GM13977 (cell line): ENCODE measurements at regions not wholly inside any gene's neighbourhood (a gene's known extent, or its start where the extent isn't known, plus 50 kb on each side); places are given as distances from the start of the nearest gene placed in this dataset.

Experiments
- DNase-seq: peaks from one replicate; pipeline ENCODE4 v3.0.0; 2012; ENCODE audit warnings: low spot score
- CTCF ChIP-seq: IDR thresholded peaks from 2 replicates; pipeline ENCODE4 v1.5.1; 2012; ENCODE audit warnings: mild to moderate bottlenecking, control low read depth; ENCODE audit not compliant: insufficient read depth; ENCODE audit errors: extremely low read depth, missing control alignments
- in situ Hi-C: fragments of 300-500 bp; cut with MboI; formaldehyde crosslinking; loops from one replicate; pipeline ENCODE4 v1.12.0; 2022; ENCODE audit warnings: low sequenced_read_pairs, low pct_unique_long_range_greater_than_20kb, mixed read lengths, inconsistent platforms; ENCODE audit not compliant: unreplicated experiment

- in situ Hi-C loops = no loop called here
- TF ChIP-seq CTCF = no peak
- DNase-seq = no peak
Measured at GRCh38 chr4:152114562-152114961, 353.8 kb upstream of the GATB start.

- DNase-seq = no peak
- TF ChIP-seq CTCF = no peak
- in situ Hi-C loops = no loop called here
Measured at GRCh38 chr4:152112887-152113286, 352.1 kb upstream of the GATB start.

GRCh38 chr4:152112190-152112589 is 351.4 kb upstream of the GATB start:
- DNase-seq = no peak
- TF ChIP-seq CTCF = no peak
- in situ Hi-C loops = no loop called here

GRCh38 chr4:152110780-152111179 is 350.0 kb upstream of the GATB start:
- in situ Hi-C loops = no loop called here
- TF ChIP-seq CTCF = no peak
- no peak for DNase-seq

- no peak for TF ChIP-seq CTCF
- in situ Hi-C loops = no loop called here
- no peak for DNase-seq
Measured at GRCh38 chr4:152109531-152110509, 349.0 kb upstream of the GATB start.

- DNase-seq = no peak
- in situ Hi-C loops = no loop called here
- TF ChIP-seq CTCF = no peak
Measured at GRCh38 chr4:152107736-152108500, 347.1 kb upstream of the GATB start.
